ENCODE measurements at regions not wholly inside any gene's neighbourhood (a gene's known extent, or its start where the extent isn't known, plus 50 kb on each side); places are given as distances from the start of the nearest gene placed in this dataset.
A peak's percentile ranks its signal among the peaks of the same experiment; 100 is the strongest.

DNA sequence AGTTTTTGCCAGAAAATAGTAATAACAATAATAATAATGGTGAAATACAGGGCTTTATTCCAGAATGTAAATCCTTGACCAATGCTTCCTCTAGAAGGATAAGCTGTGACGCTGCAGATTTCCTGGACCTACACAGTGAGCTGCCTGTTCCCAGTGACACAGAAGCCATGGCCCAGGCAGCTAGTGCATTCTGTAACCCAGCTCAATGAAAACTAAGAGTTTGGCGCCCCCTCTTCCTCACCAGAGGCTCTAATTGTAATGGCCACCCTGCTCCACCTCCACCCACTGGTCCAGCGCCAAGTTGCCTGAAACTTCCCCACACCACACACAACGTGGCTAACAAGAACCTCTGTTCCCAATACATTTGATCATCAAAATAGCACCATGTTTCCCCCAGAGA, 248.1 kb downstream of the CETN3 start:
- TF ChIP-seq, protein P1, sequence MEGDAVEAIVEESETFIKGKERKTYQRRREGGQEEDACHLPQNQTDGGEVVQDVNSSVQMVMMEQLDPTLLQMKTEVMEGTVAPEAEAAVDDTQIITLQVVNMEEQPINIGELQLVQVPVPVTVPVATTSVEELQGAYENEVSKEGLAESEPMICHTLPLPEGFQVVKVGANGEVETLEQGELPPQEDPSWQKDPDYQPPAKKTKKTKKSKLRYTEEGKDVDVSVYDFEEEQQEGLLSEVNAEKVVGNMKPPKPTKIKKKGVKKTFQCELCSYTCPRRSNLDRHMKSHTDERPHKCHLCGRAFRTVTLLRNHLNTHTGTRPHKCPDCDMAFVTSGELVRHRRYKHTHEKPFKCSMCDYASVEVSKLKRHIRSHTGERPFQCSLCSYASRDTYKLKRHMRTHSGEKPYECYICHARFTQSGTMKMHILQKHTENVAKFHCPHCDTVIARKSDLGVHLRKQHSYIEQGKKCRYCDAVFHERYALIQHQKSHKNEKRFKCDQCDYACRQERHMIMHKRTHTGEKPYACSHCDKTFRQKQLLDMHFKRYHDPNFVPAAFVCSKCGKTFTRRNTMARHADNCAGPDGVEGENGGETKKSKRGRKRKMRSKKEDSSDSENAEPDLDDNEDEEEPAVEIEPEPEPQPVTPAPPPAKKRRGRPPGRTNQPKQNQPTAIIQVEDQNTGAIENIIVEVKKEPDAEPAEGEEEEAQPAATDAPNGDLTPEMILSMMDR (conservative IDR thresholded peaks at IDR 0.05; ENCODE audit: low read length): peak; percentile 28; the same call in 1 of the 2 replicates
- TF ChIP-seq EZH2phosphoT487 (IDR thresholded peaks at IDR 0.05; ENCODE audit: borderline replicate concordance, low read depth, low read length): no peak

Data from OCI-LY7 (cell line).